Esophagus muscularis mucosa (tissue), 4 donors: ENCODE measurements at regions not wholly inside any gene's neighbourhood (a gene's known extent, or its start where the extent isn't known, plus 50 kb on each side); places are given as distances from the start of the nearest gene placed in this dataset.
"Not testable (repeated sequence)": the region's sequence is repeated elsewhere in the genome, so short reads cannot be mapped to it uniquely, and the experiment has no call there.

Experiments used
- DNase-seq: peaks from one replicate; pipeline ENCODE4 v3.0.0-alpha.2; 2017; ENCODE audit errors: extremely low spot score
- H3K27ac ChIP-seq, 4 donors: fragments of 200-600 bp; sonication (generic); replicated peaks in 1 of 4; 1 replicate in 3 of 4; 2 replicates in 1 of 4; pipeline ENCODE4 v1.5.1; 2016 to 2019; ENCODE audit warnings: mild to moderate bottlenecking in 1 of 4
- H3K27me3 ChIP-seq, 4 donors: fragments of 200-600 bp; sonication (generic); one replicate each; pipeline versions ENCODE4 v1.5.1 to v1.6.0; 2016 to 2019
- H3K36me3 ChIP-seq, 4 donors: fragments of 200-600 bp; sonication (generic); one replicate each; pipeline ENCODE4 v1.5.1; 2016 to 2019
- H3K4me1 ChIP-seq, 4 donors: fragments of 200-600 bp; sonication (generic); one replicate each; pipeline ENCODE4 v1.5.1; 2016 to 2019
- H3K4me3 ChIP-seq, 4 donors: fragments of 200-600 bp; sonication (generic); 1 replicate in 2 of 4; 2 replicates in 2 of 4; pipeline ENCODE4 v1.5.1; 2016 to 2019; ENCODE audit warnings: mild to moderate bottlenecking in 4 of 4, moderate library complexity in 1 of 4
- H3K9me3 ChIP-seq, 4 donors: fragments of 200-600 bp; sonication (generic); 1 replicate in 3 of 4; 2 replicates in 1 of 4; pipeline ENCODE4 v1.5.1; 2016 to 2019
- EP300 ChIP-seq: sonication (generic); formaldehyde crosslinking; IDR thresholded peaks from one replicate; pipeline ENCODE4 v1.6.1; 2017; ENCODE audit warnings: antibody characterized with exemption
- POLR2A ChIP-seq: fragments of 450-650 bp; IDR thresholded peaks from one replicate; pipeline ENCODE4 v1.6.1; 2017; ENCODE audit warnings: antibody characterized with exemption, moderate library complexity, mild to moderate bottlenecking, low read depth
- POLR2AphosphoS5 ChIP-seq, 2 donors: sonication (generic); formaldehyde crosslinking; IDR thresholded peaks; one replicate each; pipeline ENCODE4 v1.6.1; 2017; ENCODE audit warnings: antibody characterized with exemption in 2 of 2
- WGBS: methylation state at CpG from one replicate; pipeline ENCODE4 v1.1.5; 2018; 5-methylcytosine and 5-hydroxymethylcytosine counted together
- intact Hi-C: fragments of 100-400 bp; cut with DNase I; formaldehyde crosslinking; loops from one replicate; pipeline ENCODE4 v1.15.1; 2023
- TF ChIP-seq, protein P1 (sequence below), 3 experiments: fragments of 200-600 bp in 2 of 3; fragments of 450-650 bp in 1 of 3; sonication (generic) in 2 of 3; IDR thresholded peaks; one replicate each; pipeline ENCODE4 v1.5.1; 2017 to 2019; ENCODE audit warnings: antibody characterized with exemption in 3 of 3, mild to moderate bottlenecking in 2 of 3, moderate library complexity in 1 of 3

DNA sequence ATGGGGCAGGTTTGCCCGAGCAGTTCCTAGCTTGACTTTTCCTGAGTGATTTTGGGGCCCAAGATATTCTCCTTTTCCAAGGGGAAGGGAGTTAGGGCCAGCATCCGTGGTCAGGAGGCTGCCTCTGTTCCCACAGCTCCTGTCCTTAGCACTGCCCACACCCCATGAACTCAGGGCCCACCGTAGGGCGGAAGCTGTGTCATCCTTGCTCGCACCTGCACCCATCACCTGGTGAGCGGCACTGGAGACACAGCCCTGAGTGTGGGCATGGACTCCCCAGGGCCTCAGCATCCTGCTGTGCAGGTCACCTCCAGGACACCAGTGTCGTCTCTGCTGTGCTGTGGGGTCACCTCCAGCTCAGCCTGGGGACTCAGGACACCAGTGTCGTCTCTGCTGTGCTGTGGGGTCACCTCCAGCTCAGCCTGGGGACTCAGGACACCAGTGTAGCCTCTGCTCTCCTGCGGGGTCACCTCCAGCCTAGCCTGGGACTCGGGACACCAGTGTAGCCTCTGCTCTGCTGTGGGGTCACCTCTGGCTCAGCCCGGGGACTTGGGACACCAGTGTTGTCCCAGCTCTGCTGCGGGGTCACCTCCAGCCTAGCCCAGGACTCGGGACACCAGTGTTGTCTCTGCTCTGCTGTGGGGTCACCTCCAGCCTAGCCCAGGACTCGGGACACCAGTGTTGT, 322.9 kb downstream of the ADGRD1 start:
- Histone ChIP-seq H3K36me3 (no peaks in the 10 kb centered on the region), H3K27ac (no peak overlapping the region), H3K4me1 (no peaks in the 10 kb centered on the region), H3K9me3 (no peaks in the 10 kb centered on the region), H3K27me3 (peaks cover 0 to 14% (median 0%) of the 10 kb centered on the region in 4 donors), H3K4me3 (no peak overlapping the region)
- no peak for TF ChIP-seq EP300
- intact Hi-C loops = no loop called here
- 83% methylated on average over 10 of the region's 14 CpGs for WGBS
- DNase-seq = no peak

DNA sequence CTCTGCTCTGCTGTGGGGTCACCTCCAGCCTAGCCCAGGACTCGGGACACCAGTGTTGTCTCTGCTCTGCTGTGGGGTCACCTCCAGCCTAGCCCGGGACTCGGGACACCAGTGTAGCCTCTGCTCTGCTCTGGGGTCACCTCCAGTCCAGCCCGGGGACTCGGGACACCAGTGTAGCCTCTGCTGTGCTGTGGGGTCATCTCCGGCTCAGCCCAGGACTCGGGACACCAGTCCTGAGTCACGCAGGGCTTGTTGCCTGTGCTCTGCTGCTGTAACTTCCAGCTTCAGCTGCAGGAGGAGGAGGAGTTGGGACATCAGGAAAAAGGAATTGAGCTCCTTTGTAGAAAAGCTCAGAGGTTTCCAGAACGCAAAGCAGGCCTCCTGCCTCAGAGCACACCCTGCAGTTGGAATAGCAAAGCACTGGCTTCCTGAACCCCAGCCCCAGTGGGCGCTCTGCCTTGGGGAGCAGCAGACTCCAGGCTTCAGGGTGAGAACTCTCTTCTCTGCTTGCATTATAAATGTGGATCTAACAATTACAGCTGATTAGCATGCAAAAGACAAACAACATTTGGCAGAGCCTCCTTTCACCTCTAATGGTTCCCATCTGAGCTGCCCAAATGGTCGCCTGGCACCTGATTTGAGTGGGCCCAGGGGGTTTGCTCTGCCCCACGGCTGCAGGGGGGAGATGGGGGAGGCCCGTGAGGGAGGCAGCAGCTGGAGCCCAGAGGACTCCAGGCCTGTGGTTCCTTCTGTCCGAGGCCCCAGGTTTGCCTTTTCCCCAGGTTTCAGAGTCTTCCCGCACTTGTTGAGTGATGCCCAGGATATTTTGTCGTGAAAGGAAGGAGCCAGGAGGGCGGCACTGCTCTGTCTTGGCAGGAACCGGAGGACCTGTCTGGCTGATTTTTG, 323.7 kb downstream of the ADGRD1 start:
- H3K36me3 ChIP-seq, H3K9me3 ChIP-seq, intact Hi-C loops, H3K4me3 ChIP-seq, H3K4me1 ChIP-seq, H3K27ac ChIP-seq, DNase-seq: not testable (repeated sequence)
- 83% methylated on average over 12 of the region's 18 CpGs for WGBS
- peaks cover 0 to 19% (median 0%) of the 10 kb centered on the region in 4 donors for H3K27me3 ChIP-seq

DNA sequence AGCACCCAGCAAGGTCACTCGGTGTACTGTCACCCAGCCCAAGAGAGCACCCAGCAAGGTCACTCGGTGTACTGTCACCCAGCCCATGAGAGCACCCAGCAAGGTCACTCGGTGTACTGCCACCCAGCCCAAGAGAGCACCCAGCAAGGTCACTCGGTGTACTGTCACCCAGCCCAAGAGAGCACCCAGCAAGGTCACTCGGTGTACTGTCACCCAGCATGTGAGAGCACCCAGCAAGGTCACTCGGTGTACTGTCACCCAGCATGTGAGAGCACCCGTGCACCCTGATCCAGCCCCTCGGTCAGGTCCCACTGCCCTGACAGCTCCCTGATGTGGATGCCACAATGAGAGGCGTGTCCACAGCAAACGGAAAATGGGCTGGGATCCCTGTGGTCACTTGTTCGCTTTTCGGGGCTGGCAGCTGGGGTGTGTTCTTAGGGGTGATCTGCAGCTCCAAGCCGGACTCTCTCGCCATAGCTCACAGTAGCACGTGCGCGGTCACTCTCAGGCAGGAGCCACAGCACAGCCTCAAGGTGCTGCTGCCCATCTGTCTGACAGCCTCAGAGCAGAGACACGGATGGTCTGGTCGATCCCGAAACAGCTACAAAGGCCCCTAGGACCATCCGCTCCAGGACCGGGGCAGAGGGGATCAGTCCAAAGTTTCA, 324.9 kb downstream of the ADGRD1 start:
- H3K4me3 ChIP-seq, H3K4me1 ChIP-seq, intact Hi-C loops, H3K36me3 ChIP-seq, H3K27ac ChIP-seq, H3K9me3 ChIP-seq, DNase-seq: not testable (repeated sequence)
- WGBS = 83% methylated on average over 9 of the region's 22 CpGs
- peaks cover 0 to 20% (median 0%) of the 10 kb centered on the region in 4 donors for H3K27me3 ChIP-seq

DNA sequence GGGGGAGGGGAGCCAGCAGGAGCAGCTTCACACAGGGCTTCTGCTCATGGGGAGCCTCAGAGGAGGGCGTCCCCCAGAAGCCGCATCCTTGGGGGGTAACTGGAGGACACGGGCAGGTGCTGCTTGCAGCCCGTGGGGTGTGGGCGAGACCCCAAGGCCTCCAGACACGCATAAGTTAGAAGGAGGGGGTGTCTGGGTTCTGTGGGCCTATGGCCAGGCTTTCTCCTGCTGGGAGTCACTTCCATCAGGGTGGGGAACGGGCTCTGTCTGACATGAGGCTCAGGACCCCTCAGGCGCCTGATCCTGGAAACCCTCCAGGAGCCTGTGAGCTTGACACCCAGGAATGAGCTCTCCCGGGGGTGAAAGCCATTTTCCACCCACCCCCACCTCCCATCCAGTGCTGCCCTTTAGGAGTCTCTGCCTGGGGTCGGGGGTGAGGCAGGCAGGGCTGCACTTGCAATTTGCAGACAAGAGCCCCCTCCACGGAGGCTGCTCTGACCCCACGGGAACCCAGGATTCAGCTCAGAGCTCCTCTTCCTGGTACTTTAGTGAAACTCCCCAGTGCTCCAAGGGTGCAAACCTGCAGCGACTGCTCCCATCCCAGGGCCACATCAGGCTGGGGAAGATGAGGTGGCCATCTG, 325.7 kb downstream of the ADGRD1 start:
- intact Hi-C loops = no loop called here
- Histone ChIP-seq H3K27ac (no peak overlapping the region), H3K4me3 (no peak overlapping the region), H3K36me3 (no peaks in the 10 kb centered on the region), H3K9me3 (no peaks in the 10 kb centered on the region), H3K4me1 (no peaks in the 10 kb centered on the region), H3K27me3 (peaks cover 0 to 26% (median 0%) of the 10 kb centered on the region in 4 donors)
- TF ChIP-seq POLR2AphosphoS5 (IDR thresholded peaks at IDR 0.05) = no peak
- TF ChIP-seq, protein P1, sequence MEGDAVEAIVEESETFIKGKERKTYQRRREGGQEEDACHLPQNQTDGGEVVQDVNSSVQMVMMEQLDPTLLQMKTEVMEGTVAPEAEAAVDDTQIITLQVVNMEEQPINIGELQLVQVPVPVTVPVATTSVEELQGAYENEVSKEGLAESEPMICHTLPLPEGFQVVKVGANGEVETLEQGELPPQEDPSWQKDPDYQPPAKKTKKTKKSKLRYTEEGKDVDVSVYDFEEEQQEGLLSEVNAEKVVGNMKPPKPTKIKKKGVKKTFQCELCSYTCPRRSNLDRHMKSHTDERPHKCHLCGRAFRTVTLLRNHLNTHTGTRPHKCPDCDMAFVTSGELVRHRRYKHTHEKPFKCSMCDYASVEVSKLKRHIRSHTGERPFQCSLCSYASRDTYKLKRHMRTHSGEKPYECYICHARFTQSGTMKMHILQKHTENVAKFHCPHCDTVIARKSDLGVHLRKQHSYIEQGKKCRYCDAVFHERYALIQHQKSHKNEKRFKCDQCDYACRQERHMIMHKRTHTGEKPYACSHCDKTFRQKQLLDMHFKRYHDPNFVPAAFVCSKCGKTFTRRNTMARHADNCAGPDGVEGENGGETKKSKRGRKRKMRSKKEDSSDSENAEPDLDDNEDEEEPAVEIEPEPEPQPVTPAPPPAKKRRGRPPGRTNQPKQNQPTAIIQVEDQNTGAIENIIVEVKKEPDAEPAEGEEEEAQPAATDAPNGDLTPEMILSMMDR (IDR thresholded peaks at IDR 0.05) = no peak
- WGBS = 62% methylated on average over 7 of the region's 13 CpGs
- no peak for DNase-seq

DNA sequence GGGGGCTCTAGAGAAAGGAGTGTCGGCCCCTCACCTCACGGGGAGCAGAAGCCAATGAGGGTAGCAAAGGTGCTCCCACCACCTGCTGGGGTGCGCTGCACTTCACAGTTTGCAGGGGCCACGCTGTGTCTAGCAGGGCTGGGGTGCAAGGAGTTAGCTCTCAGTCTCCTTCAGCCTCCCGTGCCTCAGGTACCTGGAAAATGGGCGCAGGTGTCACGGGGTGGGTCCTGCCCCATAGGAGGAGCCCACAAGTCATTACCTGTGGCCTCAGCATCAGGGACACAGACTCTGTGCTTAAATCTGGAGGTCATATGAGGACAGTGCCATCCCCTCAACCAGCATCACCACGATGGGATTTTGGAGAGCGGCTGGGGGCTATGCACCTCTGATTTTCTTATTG, 326.7 kb downstream of the ADGRD1 start:
- Histone ChIP-seq H3K36me3 (no peaks in the 10 kb centered on the region), H3K27ac (no peak overlapping the region), H3K4me1 (no peaks in the 10 kb centered on the region), H3K9me3 (no peaks in the 10 kb centered on the region), H3K27me3 (peaks cover 0 to 26% (median 0%) of the 10 kb centered on the region in 4 donors), H3K4me3 (no peak overlapping the region)
- DNase-seq = no peak
- intact Hi-C loops = no loop called here
- no peak for TF ChIP-seq POLR2A
- TF ChIP-seq, protein P1 (IDR thresholded peaks at IDR 0.05) = no peak
- TF ChIP-seq EP300 = no peak
- TF ChIP-seq POLR2AphosphoS5 (IDR thresholded peaks at IDR 0.05) = no peak
- WGBS = 71% methylated on average over 7 of the region's 9 CpGs

DNA sequence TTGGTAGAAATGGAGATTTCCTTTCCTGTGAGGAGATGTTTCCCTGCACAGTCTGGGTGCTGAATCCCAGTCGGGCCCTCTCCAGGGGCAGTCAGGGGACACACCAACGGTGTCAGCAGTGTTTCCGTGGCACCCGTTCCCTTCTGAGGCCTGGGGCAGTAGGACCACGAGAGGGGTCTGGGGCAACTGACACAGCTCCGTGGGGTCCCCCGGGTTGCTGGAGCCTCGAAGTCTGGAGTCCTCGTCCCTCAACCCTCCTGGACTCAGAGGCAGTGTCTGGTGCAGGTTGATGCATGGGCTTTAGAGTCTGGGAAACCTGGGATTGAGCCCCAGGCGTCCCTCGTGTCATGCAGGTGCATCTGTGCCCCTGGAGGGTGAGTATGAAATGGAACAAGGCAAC, 327.3 kb downstream of the ADGRD1 start:
- DNase-seq = no peak
- intact Hi-C loops = no loop called here
- 69% methylated on average over 6 of the region's 11 CpGs for WGBS

More for the DNA sequence above, 327.3 kb downstream of the ADGRD1 start:
- H3K4me3 ChIP-seq = no peak overlapping the region
- H3K36me3 ChIP-seq = no peaks in the 10 kb centered on the region
- H3K27me3 ChIP-seq = peaks cover 0 to 26% (median 0%) of the 10 kb centered on the region in 4 donors
- H3K27ac ChIP-seq = no peak overlapping the region
- TF ChIP-seq POLR2AphosphoS5 (IDR thresholded peaks at IDR 0.05) = no peak
- TF ChIP-seq EP300 = no peak
- TF ChIP-seq POLR2A = no peak
- TF ChIP-seq, protein P1 (IDR thresholded peaks at IDR 0.05) = no peak
- no peaks in the 10 kb centered on the region for H3K9me3 ChIP-seq
- no peaks in the 10 kb centered on the region for H3K4me1 ChIP-seq
